ENCODE measurements at regions not wholly inside any gene's neighbourhood (a gene's known extent, or its start where the extent isn't known, plus 50 kb on each side); places are given as distances from the start of the nearest gene placed in this dataset.

DNA sequence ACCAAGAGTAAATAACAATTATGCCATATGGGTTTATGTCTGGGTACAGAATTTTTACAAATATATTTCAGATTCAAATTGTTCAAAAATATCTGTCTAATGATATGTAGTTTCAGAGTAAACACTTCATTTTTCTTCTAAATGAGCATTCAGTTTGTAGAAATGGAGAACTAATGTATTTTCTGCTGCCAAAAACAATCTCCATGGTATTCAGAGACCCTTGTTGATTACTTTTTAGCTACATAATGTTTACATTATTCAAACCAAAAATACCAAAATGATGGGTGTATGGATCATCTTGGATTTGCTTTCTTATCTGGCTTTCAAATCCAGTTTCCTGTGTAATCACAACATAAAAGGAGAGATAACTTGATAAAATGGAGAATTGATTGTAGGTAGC lies 576.0 kb upstream of the CDH4 start:
- Histone ChIP-seq H3K9me3 (replicated peaks) (peaks cover 6% of the 10 kb centered on the region; the same call in 1 of the 2 replicates), H3K36me3 (no peaks in the 10 kb centered on the region), H3K27me3 (replicated peaks) (no peaks in the 10 kb centered on the region), H3K4me1 (replicated peaks) (no peaks in the 10 kb centered on the region), H3K27ac (no peak overlapping the region), H3K4me3 (no peak overlapping the region)
- no peak for DNase-seq (ENCODE audit: low read depth in 1 of 2, low spot score in 2 of 2)

DNA sequence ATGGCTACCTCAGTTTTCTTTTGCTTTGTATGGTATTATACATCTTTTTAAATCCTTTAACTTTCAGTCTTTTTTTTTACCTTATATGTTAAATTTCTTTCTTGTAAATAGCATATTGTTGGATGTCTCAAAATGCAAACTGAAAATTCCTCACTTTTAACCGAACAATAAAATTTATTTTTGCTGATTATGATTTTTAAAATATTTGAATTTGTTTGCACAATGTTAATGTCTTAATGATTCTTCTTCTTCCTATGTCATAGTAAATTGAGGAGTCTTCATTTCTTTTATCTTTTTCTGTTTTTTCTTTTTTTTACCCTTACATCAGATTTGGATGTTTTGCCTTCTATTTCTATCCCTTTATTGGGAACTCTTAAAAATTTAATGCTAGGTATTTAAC lies 574.2 kb upstream of the CDH4 start:
- Histone ChIP-seq H3K4me3 (no peak overlapping the region), H3K36me3 (no peaks in the 10 kb centered on the region), H3K9me3 (replicated peaks) (peaks cover 6% of the 10 kb centered on the region; the same call in 1 of the 2 replicates), H3K27me3 (replicated peaks) (no peaks in the 10 kb centered on the region), H3K4me1 (replicated peaks) (no peaks in the 10 kb centered on the region), H3K27ac (no peak overlapping the region)
- no peak for DNase-seq (ENCODE audit: low read depth in 1 of 2, low spot score in 2 of 2)

DNA sequence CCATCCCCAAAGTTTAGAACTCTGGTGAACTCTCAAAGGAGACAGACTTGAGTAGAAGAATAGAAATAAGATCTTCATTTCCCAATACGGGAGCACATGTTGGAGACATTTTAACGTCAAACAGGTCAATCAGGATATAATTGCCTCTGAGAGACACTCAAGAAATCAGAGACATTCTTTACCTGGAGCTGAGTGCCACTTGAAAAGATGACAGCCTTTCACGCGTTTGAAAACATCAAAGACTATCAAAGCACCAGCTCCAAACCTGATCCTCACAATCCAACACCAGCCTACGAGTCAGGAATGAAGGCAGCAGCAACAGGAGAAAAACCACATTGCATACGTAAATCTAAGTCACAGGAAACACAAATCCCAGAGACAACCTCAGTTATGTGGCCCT lies 571.5 kb upstream of the CDH4 start:
- Histone ChIP-seq H3K4me1 (replicated peaks) (no peaks in the 10 kb centered on the region), H3K27me3 (replicated peaks) (no peaks in the 10 kb centered on the region), H3K4me3 (no peak overlapping the region), H3K36me3 (no peaks in the 10 kb centered on the region), H3K9me3 (replicated peaks) (peaks cover 4% of the 10 kb centered on the region; the same call in 1 of the 2 replicates), H3K27ac (no peak overlapping the region)
- DNase-seq (ENCODE audit: low read depth in 1 of 2, low spot score in 2 of 2), result no peak

DNA sequence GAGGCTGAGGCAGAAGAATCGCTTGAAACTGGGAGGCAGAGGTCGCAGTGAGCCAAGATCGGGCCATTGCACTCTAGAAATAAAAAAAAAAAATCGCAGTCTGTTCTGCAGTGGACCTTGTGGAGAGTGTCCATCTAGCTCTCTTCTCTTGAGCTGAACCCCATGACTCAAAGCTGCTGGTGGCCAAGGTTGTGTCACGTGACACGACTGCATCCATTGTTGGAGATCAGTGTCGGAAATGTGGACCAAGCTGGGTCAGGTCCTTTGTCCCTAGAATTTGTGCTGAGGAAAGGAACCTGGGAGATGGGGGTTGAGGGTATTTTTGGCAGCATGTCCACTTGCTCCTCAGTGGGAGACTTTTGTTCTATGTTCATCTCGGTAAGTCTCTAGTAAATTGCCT lies 564.8 kb upstream of the CDH4 start:
- H3K27ac ChIP-seq, result no peak overlapping the region

DNA sequence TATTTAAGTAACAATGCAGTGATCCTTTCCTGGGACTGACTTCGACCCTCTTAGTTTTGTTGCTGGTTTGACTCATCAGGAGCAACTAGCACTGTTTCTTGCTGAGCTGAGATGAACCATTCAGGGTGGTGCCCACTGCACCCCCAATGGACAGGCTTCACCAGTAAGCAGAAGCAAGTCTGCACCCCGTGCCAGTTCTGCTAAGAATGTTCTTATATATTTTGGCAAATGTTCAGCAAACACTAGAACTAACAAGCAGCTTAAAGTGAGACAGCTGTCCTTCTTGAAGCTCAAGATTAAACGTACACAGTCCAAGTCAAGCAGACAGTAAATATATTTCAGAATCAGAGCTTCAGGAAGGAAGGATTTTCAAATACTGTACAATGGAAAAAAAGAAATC lies 561.3 kb upstream of the CDH4 start:
- Histone ChIP-seq H3K27me3 (replicated peaks) (no peaks in the 10 kb centered on the region), H3K4me3 (no peak overlapping the region), H3K4me1 (replicated peaks) (no peaks in the 10 kb centered on the region), H3K27ac (no peak overlapping the region), H3K36me3 (no peaks in the 10 kb centered on the region), H3K9me3 (replicated peaks) (no peaks in the 10 kb centered on the region)
- no peak for DNase-seq (ENCODE audit: low read depth in 1 of 2, low spot score in 2 of 2)

More for the DNA sequence above, 564.8 kb upstream of the CDH4 start:
- no peaks in the 10 kb centered on the region for H3K9me3 ChIP-seq (replicated peaks)
- DNase-seq (ENCODE audit: low read depth in 1 of 2, low spot score in 2 of 2), result no peak
- H3K4me1 ChIP-seq (replicated peaks), result no peaks in the 10 kb centered on the region
- H3K27me3 ChIP-seq (replicated peaks), result no peaks in the 10 kb centered on the region
- no peak overlapping the region for H3K4me3 ChIP-seq
- no peaks in the 10 kb centered on the region for H3K36me3 ChIP-seq

DNA sequence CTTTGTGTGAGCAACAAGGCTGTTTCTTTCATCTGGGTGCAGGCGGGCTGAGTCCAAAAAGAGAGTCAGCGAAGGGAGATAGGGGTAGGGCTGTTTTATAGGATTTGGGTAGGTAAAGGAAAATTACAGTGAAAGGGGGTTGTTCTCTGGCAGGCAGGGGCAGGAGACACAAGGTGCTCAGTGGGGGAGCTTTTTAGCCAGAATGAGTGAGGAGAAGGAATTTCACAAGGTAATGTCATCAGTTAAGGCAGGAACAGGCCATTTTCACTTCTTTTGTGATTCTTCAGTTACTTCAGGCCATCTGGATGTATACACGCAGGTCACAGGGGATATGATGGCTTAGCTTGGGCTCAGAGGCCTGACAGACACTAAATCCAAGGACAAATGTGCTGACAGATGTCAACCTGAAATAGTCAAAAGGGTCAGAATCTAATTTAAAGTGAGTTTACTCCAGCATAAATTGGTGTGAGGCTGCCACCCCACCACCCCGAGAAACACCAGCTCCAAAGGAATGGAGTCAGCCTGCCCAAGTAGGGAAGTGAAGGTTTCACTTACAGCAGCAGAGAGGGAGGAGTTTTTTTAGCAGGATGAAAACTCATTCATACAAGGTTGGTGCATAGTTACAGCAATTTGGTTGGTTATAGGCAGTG lies 560.0 kb upstream of the CDH4 start:
- Histone ChIP-seq H3K4me1 (replicated peaks) (no peaks in the 10 kb centered on the region), H3K27me3 (replicated peaks) (no peaks in the 10 kb centered on the region), H3K4me3 (no peak overlapping the region), H3K36me3 (no peaks in the 10 kb centered on the region), H3K9me3 (replicated peaks) (no peaks in the 10 kb centered on the region), H3K27ac (no peak overlapping the region)
- no peak for DNase-seq (ENCODE audit: low read depth in 1 of 2, low spot score in 2 of 2)

DNA sequence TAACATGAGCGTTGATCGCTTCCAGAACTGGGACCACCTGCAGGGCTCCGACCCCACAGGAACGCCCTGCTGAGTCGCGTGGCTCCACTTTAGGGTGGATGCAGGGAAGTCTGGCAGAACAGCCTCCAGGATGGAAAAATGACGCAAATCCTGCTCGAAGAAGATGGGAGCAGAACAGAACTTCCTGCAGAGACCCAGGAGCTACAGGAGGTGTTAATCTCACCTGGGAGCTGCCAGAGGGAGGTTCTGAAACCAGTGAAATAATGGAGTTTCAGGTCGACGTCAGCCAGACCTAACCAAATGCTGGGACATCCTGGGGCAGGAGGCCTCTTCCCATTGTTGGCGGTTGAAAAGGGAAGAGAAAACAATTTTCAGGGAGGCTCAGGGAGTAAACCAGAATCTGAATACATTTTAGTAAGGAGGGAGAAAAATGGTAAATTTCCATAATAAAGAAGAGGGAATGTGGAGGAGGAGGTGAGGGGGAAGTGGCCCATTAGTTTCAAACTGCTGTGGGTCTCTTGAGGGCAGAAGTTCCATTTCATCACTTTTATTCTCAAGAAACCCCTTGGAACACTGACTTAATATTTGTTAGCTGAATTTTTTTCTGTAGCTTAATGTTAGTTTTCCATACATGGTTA lies 558.4 kb upstream of the CDH4 start:
- Histone ChIP-seq H3K9me3 (replicated peaks) (no peaks in the 10 kb centered on the region), H3K36me3 (no peaks in the 10 kb centered on the region), H3K27me3 (replicated peaks) (no peaks in the 10 kb centered on the region), H3K4me3 (no peak overlapping the region), H3K4me1 (replicated peaks) (no peaks in the 10 kb centered on the region), H3K27ac (no peak overlapping the region)
- DNase-seq (ENCODE audit: low read depth in 1 of 2, low spot score in 2 of 2), result no peak

DNA sequence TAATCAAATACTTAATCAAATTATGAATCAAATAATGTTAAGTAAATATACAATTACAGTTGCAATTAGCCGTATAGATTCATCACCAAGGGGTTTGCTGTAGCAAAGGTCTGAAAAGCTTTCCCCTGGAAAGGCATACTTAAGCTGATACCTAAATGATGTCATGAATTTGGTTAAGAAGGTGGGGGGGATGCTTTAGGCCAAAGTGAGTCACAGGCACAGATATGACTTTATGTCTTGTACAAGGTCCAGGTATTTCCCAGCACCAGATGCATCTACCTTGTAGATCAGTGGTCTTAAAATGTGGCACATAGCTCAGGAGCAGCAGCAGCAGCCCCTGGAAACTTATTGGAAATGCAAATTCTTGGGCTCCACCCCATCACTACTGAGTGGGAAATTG lies 557.3 kb upstream of the CDH4 start:
- Histone ChIP-seq H3K4me3 (no peak overlapping the region), H3K27ac (no peak overlapping the region), H3K36me3 (no peaks in the 10 kb centered on the region), H3K4me1 (replicated peaks) (no peaks in the 10 kb centered on the region), H3K9me3 (replicated peaks) (no peaks in the 10 kb centered on the region), H3K27me3 (replicated peaks) (no peaks in the 10 kb centered on the region)
- DNase-seq (ENCODE audit: low read depth in 1 of 2, low spot score in 2 of 2), result no peak

DNA sequence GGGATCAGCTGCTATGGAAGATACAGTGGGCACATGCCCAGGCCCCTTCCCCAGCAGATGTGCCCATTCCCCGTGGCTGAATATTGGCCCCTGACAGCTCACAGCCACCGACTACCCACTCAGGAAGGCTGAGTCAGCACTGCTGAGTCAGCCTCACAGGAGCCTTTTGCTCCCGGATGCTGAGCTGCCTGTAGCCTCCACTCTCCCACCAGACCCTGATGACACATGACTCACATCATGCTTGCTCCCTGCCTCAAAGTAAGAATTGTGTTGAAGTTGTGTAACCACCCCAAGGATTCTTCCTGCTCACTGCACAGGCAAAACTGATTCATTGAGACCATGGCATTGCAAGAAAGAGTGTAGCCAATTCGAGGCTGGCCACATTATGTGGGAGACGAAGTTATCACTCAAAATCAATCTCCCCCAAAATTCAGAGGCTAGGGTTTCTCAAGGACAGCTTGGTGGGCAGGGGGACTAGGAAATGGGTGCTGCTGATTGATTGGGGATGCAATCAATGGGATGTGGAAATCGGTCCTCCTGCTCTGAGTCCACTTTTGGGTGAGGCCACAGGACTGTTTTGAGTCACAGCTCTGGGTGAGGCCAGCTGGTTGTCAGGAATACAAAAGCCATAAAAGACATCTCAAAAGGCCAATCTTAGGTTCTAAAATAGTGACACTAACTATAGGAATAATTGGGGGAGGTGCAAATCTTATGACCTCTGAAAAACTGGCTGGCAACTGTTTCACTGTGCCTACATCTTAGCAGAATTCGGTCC lies 556.6 kb upstream of the CDH4 start:
- Histone ChIP-seq H3K4me1 (replicated peaks) (no peaks in the 10 kb centered on the region), H3K27me3 (replicated peaks) (no peaks in the 10 kb centered on the region), H3K27ac (no peak overlapping the region), H3K9me3 (replicated peaks) (no peaks in the 10 kb centered on the region), H3K4me3 (no peak overlapping the region), H3K36me3 (no peaks in the 10 kb centered on the region)
- DNase-seq (ENCODE audit: low read depth in 1 of 2, low spot score in 2 of 2), result no peak

DNA sequence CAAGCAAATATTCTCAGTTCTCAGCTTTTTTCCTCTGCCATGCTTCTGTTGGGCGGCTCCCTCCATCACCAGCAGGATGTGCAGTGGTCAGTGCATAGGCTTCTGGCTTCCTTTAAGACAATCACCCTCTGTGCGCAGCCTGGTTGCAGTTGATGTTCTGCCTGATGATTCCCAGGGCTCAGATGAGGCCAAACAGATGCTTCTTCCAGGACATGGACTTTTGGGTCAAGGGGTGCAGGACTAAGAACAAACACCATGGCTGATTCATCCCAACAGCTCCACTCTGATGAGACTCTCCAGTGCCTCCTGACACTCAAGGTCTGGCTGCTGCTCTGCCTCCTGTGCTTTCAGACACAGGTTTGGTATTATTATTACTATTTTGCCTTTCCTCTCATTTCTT lies 554.8 kb upstream of the CDH4 start:
- no peak overlapping the region for H3K4me3 ChIP-seq
- no peaks in the 10 kb centered on the region for H3K9me3 ChIP-seq (replicated peaks)
- no peak for DNase-seq (ENCODE audit: low read depth in 1 of 2, low spot score in 2 of 2)
- H3K27me3 ChIP-seq (replicated peaks), result no peaks in the 10 kb centered on the region
- H3K27ac ChIP-seq, result no peak overlapping the region
- no peaks in the 10 kb centered on the region for H3K36me3 ChIP-seq
- no peaks in the 10 kb centered on the region for H3K4me1 ChIP-seq (replicated peaks)

DNA sequence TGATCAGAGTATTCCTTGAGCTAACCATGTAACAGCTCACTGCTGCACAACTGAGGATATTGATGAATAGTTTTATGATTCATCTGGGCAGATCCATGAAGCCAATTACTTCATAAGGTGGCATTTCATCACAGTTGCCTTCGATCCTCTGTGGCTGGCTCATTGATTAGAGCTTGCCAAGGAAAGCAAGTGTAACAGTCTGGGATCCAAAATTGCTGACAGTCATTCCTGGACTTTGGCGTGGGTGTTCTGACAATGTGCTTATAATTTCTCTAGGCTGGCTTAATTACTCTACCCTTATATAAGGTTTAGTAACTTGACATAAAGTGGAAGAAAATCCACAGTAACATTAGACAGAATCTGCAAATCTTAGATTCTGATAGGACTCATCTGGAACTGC lies 551.3 kb upstream of the CDH4 start:
- no peak for DNase-seq (ENCODE audit: low read depth in 1 of 2, low spot score in 2 of 2)
- Histone ChIP-seq H3K27ac (no peak overlapping the region), H3K9me3 (replicated peaks) (no peaks in the 10 kb centered on the region), H3K4me1 (replicated peaks) (no peaks in the 10 kb centered on the region), H3K4me3 (no peak overlapping the region), H3K36me3 (no peaks in the 10 kb centered on the region), H3K27me3 (replicated peaks) (no peaks in the 10 kb centered on the region)

DNA sequence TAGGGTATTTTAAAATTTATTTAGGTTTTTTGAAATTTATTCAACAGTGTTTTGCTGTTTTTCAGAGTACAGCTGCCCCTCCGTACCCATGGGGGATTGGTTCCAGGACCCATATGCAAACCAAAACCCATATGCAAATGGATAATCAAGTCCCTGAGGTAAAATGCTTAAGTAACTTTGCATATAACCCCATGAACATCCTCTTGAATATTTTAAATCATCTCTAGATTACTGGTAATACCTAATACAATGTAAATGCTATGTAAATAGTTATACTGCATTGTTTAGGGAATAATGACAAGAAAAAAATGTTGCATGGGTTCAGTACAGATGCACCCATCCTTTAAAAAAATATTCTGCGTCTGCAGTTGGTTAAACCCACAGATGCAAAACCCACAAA lies 547.9 kb upstream of the CDH4 start:
- Histone ChIP-seq H3K27ac (no peak overlapping the region), H3K4me1 (replicated peaks) (no peaks in the 10 kb centered on the region), H3K4me3 (no peak overlapping the region), H3K27me3 (replicated peaks) (no peaks in the 10 kb centered on the region), H3K36me3 (no peaks in the 10 kb centered on the region), H3K9me3 (replicated peaks) (no peaks in the 10 kb centered on the region; the same call in 1 of the 2 replicates)
- DNase-seq (ENCODE audit: low read depth in 1 of 2, low spot score in 2 of 2), result no peak

DNA sequence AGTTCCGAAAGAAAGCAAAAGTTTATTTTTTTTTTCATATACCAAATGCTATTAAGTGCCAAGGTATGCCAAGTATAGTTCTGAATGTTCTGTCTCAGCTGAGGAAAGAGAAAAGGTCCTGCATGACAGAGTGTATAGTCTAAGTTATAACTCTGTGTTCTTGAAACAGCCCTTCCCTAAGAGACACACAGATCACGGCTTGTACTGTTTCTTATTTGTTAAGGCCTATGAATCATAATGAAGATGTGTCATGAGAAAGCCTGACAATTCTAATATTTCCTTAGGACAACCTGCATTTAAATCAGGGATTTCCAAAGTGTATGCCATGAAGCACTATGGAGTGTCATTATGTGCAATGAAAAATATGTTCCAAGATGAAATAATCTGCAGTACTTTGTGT lies 538.7 kb upstream of the CDH4 start:
- H3K4me1 ChIP-seq (replicated peaks), result no peaks in the 10 kb centered on the region
- no peak overlapping the region for H3K4me3 ChIP-seq
- DNase-seq (ENCODE audit: low read depth in 1 of 2, low spot score in 2 of 2), result no peak
- no peaks in the 10 kb centered on the region for H3K9me3 ChIP-seq (replicated peaks)
- H3K27me3 ChIP-seq (replicated peaks), result no peaks in the 10 kb centered on the region
- H3K36me3 ChIP-seq, result no peaks in the 10 kb centered on the region
- no peak overlapping the region for H3K27ac ChIP-seq

DNA sequence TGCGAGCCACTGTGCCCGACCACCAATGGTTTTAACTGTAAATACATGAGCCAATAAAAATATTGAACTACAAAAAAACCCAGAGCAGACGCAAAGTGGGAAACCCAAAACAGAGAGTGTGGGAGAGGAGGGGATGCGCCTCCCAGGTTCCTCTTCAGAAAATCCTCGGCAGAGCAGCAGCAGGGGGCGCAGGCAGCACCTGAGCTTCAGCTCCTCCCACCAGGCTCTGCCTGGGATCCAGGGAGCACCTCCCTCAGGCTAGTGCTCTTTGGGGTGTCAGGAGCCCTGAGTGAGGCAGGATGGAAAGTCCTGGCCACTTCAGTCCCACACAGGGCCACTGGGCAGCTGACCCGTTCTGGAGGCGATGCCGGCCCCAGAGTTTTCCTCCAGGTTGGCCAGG lies 536.9 kb upstream of the CDH4 start:
- no peaks in the 10 kb centered on the region for H3K4me1 ChIP-seq (replicated peaks)
- no peaks in the 10 kb centered on the region for H3K27me3 ChIP-seq (replicated peaks)
- H3K9me3 ChIP-seq (replicated peaks), result no peaks in the 10 kb centered on the region
- DNase-seq (ENCODE audit: low read depth in 1 of 2, low spot score in 2 of 2), result no peak
- no peaks in the 10 kb centered on the region for H3K36me3 ChIP-seq
- no peak overlapping the region for H3K27ac ChIP-seq
- H3K4me3 ChIP-seq, result no peak overlapping the region
